GM21723 (cell line): ENCODE measurements at regions not wholly inside any gene's neighbourhood (a gene's known extent, or its start where the extent isn't known, plus 50 kb on each side); places are given as distances from the start of the nearest gene placed in this dataset.

Experiments used
- ATAC-seq: cut with Tn5 transposase; IDR thresholded peaks from one replicate; pipeline ENCODE4 v1.9.1; 2021; ENCODE audit warnings: mild to moderate bottlenecking, moderate library complexity; ENCODE audit not compliant: unreplicated experiment

DNA sequence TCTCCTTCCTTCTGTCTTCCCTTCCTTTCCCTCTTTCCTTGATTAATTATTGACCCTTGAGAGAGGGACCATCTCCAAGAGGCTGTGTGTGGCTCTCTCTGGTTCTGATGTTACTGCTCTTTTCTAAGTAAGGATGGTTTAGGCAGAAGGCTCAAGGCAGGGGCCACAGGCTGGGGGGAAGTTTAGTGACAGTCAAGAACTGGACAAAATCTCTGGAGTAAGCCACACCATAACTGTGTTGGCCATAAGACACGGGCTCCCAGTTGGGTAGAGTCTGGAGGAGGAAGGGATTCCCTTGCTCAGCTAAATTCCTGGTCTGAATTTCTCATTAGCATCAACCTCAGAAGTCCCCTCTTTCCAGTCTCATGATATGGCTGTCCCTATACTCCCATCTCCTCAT is 74.7 kb downstream of the BUD13 start:
- no peak for ATAC-seq

DNA sequence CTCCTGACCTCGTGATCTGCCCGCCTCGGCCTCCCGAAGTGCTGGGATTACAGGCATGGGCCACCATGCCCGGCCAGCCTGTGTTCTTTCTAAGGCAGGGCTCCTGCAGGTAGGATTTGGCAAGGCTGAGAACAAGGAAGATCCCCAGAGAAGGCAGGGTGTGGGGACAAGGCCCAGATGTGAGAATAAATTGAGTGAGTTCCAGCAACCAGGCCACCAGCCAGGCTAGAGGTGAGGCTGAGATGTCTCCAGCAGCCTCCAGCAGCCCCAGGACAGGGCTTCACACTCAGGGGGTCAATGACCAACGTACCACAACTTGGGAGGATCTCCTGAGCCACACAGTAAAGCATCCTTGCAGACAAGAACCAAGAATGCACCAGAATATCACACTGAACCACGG is 75.1 kb downstream of the BUD13 start:
- ATAC-seq: no peak

DNA sequence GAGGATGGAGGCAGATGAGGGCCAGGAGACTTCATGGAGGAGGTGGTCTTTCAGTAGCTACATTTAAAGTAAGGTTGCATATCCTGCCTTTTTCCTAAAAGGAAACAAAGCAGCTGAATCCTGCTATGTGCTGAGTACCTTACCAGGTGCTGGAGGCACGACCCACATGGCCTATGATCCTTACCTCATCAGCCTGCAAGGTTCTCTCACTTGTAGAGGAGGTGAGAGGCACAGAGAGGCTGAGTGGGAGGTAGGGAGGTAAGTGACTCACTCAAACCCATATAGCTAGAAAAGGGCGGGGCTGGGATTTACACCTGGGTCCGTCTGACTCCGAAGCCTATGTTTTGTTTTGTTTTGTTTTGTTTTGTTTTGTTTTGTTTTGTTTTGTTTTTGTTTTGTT is 75.8 kb downstream of the BUD13 start:
- ATAC-seq: no peak

DNA sequence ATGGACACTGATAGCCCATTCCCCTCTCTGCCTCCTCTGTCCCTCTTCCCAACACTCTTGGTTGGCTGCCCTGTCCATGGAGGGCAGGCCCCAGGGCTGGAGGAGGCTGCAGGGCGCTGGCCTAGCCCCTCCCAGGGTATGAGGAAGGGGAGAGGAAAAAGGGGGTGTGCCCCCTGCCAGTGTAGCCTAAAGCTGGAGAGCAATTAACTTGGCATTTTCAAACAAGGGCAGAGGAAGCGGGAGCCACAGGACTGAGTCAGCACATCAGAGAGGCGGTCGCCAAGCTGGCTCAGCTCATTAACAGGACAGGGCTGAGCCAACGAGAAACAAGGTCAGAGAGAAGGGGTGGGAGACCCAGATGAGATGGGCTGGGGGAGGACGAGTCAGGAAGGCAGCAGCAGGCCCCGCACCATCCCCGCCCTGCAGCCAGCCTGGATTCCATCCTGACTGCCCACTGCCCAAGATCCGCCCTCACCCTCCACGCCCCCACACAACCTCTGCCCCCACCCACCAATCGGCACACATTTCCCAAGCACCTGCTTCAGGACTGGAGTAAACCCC is 76.3 kb downstream of the BUD13 start:
- no peak for ATAC-seq

DNA sequence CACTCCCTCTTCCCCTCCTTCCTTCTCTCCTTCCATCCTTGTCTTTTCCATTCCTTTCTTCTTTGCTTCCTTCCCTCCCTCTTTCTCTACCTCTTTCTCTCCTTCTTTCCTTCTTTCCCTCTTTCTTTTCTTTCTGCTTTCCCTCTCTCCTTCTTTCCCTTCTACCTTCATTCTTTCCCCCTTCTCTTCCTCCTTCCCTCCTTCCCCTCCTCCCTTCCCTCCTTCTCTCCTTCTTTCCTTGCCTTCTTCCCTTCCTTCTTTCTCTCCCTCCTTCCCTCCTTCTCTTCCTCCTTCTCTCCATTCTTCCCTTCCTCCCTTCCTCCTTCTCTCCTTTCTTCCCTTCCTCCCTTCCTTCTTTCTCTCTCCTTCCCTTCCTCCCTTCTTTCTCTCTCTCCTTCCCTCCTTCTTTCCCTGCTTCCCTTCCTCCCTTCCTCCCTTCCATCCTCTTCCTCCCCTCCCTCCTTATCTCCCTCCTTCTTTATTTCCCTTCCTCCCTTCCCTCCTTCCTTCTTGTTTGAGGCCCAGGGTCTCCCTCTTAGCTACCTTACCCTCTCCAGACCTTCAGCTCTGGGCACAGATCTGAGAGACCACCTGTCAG is 77.0 kb downstream of the BUD13 start:
- ATAC-seq: no peak

DNA sequence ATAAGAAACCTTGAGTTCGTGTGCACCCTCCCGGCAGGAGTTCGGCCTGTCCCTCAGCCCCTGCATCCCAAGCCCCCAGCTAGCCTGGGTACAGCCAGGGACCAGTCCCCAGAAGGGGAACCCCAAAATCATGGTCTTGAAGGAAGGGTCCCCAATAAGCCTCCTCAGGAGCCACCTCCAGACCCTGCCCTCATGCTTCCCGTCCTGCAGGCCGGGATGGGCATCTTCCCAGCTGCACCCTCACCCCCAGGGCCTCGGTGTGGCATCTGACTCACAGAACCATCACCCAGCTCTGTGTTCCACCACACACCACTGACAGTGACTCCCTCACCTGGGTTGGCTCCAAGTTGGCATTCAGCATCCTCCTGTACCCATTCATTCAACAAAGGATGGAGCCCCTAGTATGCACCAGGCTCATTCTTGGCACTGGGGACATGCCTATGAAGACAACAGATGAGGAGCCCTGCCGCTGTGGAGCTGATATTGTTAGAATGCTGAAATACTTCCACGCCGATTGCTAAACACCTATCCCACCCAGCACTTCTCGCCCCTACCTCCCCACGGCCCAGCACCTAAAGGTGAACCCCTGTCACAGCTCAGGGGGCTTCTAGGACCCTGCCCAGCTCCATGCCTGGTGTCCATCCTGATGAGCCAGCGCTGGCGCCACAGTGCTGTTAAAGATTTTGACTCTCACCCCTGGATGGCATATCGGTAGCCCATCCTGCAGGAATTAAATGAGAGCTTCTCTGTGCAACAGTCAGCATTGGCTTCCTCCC is 77.8 kb downstream of the BUD13 start:
- ATAC-seq: no peak

DNA sequence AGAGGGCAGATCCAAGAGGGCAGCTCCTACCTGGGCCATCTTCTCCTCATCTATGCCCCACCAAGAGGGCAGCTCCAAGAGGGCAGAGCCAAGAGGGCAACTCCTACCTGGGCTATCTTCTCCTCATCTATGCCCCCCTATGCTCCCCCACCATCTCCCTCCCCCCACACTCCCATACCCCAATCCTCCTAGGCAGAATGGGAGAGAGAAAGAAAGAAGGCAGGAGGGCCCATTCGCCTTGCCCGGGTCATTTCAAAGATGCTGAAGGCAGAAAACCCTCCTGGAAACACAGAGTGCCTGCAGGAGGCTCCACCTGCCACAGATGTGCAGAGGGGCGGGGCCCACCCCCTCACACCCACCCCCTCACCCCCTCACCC is 78.5 kb downstream of the BUD13 start:
- no peak for ATAC-seq

DNA sequence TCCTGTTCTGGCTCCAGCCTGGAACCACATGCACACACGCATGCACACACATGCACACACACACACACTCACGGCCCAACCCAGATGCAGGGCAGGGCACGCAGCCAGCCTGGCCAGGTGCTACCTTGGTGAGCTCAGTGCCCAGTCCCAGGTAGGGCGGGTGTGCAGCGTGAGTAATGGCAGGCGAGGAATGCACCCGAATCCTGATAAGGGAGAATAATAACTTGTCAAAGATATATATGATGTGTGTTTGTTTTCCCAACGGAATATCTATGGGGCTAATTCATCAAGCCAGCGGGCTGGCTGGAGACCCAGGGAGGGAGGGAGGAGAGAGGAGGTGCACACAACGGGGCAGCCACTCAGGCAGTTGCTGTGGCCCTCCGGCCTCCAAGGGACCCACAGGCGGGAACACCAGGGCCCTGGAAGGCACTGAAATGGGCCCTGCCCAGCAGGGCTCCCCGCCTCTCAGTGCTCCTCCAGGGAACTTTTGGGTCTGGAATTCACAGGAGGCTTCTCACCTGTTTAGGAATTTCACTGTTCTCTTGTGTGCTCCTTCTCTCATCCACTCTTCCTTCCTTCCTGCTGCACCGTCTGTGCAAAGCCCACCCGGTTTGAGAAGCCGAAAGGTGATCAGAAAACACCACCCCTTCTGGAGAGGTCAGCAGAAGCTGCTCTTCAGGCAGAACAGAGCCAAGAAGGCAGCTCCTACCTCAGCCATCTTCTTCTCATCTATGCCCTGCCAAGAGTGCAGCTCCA is 79.0 kb downstream of the BUD13 start:
- ATAC-seq: no peak

DNA sequence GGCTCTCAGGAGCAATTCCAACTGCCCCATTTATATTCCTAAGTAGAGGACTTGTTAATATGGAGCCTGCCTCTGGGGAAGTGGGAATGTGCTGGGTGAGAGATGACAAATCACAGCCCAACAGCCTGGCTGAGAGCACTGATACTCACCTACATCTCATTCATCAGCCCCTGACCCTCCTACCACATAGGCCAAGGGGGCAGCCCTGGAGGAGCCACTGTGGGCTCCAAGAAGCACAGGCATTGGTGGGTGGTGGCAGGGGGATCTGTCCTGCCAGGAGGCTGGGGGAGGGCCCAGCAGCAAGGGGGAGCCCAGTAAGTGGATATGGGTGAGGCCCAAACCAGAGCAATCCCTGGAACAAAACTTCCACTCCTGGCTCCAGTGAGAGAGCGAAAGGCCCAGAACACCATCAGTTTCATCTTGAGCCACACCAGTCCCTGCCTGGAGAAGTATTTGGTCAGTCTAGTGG is 79.7 kb downstream of the BUD13 start:
- no peak for ATAC-seq

DNA sequence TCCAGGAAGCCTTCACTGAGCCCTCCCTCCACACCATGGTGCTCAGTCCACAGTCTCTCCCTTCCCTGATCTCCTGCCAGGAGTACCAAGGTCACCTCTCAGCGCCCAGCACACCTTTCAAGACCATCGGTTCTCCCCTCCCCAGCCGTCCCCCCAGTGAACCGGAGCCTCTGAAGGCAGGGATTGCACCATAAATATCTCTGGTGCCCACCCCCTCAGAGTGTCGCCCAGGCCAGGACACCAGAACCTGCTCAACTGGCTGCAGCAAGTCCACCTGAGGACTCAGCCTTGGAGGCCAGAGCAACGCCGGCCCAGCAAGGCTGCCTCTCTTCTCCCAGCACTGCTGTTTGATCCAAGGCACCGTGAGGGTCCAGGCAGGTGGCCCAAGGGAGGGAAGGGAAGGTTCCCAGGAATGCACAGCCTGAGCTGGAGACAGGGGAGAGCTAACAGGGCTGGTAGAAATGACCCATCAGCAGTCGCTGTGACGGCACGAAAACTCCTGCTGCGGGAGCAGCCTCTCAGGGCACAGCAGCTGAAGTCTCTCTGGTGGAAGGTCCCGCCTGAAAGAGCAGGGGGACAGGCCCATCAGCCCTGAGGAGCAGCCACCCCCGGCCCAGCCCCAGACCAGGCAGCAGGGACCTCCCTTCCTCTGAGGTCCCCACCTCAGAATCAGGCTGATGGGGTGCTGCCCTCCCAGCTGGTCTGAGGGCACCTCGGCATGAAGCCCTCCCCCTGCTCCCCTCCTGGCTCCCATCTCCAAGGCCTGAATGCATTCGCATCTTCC is 80.3 kb downstream of the BUD13 start:
- ATAC-seq: no peak

DNA sequence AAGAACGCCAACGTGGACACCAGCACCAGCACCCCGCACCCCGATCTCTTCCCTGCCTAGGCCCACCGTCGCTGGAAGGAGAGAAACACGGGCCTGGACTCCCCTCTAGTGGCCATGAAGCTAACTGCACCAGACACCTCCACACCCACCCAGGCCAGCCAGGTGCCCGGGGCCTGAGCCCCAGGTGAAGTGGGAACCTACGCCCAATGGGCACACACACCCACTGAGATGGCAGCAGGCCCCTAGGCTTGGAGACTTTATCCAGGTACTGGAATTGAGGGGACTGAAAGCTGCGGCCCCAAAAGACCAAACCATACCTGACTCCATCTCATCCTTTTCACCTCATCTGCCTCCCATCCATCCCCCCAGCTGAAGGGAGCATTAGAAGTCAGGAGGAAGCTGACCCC is 81.0 kb downstream of the BUD13 start:
- no peak for ATAC-seq

DNA sequence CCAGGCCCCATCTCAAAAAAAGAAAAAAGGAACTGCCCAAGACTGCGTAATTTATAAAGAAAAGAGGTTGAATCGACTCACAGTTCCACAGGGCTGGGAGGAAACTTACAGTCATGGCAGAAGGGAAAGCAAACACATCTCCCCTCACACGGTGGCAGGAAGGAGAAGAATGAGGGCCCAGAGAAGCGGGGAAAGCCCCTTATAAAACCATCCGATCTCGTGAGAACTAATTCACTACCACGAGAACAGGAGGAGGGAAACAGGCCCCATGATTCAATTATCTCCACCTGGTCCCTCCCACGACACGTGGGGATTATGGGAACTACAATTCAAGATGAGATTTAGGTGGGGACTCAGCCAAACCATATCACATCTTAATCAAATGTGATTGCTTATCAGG is 82.2 kb downstream of the BUD13 start:
- ATAC-seq: no peak

DNA sequence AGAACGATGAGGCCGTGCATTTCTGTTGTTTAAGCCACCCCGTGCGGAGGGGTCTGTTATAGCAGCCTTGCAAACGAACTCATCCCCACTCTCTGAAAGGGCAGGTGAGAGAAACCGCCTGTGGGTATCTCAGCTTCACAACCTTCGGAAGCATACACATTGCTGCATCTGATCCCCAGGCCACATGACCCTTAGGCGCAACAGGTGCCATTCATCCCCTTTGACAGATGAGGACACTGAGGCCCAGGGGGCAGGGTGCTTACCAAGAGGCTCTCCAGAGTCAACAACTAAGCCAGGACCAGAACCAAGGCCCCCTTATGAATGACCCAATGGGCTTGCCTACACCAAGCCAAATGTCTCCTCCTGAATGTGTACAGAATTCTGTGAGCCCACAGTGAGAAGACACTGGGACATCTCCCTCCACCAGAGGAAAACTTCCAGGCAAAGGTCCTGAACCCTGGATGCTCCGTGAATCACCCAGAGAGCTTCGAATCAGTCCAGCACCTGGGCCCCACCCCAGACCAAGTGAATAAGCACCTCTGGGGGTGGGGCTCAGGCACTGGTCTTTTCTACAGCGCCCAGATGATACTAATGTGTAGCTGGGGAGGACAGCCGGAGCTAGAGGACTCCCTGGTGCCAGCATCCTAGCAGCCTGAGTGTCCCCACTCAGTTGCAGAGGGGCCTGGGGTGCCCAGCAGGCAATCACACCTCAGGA is 83.2 kb downstream of the BUD13 start:
- ATAC-seq: no peak

DNA sequence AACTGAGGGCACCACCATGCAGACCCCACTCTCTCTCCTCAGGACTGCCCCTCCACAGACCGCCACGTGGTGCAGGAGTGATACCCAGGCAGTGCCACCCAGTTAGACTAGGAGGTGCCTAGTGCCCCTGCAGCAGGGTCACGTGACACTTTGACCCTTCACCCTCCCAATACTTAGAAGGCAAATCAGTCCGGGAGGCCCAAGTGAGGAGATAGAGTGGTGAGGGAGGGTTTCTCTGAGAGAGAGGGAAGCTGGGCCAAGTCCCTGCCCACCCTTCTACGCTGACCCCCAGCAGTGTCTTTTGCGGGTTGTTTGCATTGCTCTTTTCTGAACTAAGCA is 84.6 kb downstream of the BUD13 start:
- ATAC-seq: no peak

DNA sequence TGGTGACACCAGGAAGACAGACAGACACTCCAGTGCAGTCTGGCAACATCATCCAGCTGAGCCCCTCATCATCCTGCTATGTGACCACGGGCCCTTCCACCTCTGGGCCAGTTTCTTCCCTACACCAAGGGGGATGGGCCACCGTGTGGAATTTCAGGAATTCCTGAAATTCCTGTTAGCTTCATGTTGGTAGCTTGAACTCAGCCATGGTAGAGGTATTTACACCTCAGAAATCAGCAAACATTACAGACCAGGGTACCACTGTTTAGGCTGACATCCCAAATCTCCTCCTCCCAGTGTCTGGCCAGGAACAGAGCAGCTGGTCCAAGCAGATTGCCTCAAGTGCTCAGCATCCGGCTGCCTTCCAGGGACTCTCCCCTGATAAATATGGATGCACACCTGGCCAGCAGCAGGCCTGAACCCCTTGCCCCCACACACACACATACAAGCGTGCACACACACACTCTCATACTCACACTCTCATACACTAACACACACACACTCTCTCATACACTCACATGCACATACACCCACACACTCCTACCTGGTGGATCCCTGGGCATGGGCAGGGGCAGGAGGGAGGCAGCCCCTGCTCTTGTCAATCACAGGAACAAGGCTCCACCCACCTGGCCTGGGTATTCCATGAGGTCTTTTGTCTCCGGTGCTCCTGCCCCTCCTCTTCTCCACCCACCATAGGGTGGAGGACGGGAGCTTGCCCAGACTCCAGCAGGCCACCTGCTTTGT is 85.2 kb downstream of the BUD13 start:
- ATAC-seq: no peak

DNA sequence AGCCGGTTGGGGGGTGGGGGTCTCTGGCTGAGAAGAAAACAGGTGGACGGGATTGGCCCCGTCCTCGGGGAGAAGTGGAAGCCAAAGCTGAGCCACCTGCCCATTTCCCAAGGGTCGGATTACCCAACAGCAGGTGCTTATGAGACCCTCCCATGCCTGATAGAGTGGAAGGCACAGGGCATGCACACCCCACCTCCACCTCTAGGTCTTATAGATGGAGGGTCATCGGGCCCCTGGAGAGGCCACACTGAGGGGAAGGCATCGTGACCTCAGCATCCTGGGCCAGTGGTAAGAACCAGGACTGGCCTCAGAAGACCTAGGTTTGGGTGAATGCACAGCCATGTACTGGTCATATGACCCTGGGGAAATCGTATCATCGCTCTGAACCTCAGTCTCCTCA is 85.9 kb downstream of the BUD13 start:
- ATAC-seq: no peak

DNA sequence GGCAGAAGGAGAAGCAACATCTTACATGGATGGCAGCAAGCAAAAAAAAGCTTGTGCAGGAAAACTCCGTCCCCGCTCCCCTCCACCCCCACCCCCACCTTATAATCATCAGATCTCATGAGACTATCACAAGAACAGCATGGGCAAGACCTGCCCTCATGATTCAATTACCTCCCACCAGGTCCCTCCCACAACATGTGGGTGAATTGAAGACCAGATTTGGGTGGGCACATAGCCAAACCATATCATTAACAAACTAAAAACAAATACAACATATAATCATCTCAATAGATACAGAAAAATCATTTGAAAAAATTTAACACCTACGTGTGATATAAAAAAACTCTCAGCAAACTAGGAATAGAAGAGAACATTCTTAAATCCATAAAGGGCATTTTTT is 88.8 kb downstream of the BUD13 start:
- ATAC-seq: no peak

DNA sequence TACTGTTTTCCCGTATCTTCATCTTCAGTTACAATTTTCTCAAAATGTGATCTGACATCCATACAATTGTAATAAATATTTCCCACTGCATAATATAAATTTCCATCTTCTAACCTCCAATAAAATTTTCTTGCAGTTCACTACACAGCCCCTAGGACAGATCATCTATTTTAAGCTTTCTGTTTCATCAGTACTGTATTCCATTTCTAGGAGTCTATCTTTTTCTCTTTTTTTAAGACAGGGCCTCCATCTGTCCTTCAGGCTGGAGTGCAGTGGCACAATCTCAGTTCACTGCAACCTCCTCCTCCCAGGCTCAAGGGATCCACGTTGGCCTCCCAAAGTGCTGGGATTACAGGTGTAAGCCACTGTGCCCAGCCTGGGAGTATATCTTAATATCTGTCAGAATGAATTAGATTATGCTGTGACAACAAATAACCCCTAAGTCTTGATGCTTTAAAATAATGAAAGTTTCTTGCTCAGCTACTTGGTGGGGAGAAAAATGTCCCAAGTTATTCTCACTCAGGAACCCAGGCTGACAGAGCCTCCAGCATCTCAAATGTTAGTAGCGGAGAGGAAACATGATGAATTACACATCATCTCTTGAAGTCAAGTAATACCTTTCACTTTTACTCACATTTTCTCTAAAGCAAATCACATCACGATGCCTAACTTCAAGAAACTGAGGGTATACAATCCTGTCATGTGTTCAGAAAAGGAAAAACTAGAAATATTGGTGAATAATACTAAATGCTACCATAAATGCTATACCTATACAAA is 92.2 kb downstream of the BUD13 start:
- no peak for ATAC-seq

DNA sequence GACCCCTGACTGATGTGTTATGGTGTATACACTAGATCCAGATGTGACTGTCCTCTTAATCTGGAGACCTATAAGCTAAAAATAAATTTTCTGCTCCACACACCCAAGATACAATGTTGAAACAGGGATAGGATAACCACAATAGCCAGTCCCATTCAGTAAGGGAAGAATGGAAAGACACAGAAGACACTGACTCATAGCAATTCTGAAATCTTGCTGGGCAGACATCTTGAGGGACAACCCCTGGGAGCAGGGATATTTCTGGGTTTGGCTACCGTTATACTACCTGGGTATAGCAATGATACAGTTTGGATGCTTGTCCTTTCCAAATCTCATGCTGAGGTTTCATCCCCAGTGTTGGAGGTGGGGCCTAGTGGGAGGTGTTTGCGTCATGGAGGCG is 93.9 kb downstream of the BUD13 start:
- no peak for ATAC-seq
